HG03103 (cell line): ENCODE measurements at regions not wholly inside any gene's neighbourhood (a gene's known extent, or its start where the extent isn't known, plus 50 kb on each side); places are given as distances from the start of the nearest gene placed in this dataset.

Experiments used
- ATAC-seq: cut with Tn5 transposase; IDR thresholded peaks from one replicate; pipeline ENCODE4 v1.9.1; 2021; ENCODE audit warnings: low read depth; ENCODE audit not compliant: unreplicated experiment

DNA sequence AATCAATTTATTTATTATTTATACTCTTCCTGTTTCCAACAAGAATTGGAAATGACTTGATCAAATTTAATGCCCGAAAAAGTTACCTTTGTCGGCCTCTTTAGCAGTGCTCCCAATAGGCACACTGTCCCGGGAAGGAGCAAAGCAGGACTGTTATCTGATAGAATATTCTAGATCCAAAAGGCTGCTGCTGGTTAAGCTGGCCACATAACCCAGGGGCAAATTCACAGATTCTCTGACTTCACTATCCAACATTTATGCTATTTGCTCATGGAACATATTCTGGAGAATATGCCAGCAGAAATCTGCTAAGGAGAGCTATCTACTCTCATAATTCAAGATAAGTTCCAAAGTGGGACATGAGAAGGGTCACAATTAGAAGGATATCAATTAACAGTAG is 100.2 kb upstream of the DMAC1 start:
- ATAC-seq = no peak

- no peak for ATAC-seq
Measured at GRCh38 chr9:7894231-7894630, 94.7 kb upstream of the DMAC1 start.

DNA sequence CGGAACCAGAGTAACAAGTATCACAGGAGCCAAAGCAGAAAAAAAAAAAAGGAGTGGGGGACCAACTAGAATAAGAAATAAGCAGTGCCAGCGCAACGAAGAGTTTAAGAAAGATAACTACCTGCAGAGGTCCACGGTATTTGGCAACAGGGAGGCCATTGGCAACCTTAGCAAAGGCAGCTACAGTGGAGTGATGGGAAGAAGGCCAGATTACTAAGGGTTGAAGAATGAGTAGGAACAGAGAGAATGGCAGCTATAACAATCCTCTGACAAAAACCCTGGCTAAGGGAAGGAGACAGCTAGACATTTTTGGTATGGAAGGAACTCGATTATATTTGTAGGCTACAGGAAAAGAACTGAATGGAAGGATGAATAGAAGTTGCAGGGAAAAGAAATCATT is 93.4 kb upstream of the DMAC1 start:
- no peak for ATAC-seq

DNA sequence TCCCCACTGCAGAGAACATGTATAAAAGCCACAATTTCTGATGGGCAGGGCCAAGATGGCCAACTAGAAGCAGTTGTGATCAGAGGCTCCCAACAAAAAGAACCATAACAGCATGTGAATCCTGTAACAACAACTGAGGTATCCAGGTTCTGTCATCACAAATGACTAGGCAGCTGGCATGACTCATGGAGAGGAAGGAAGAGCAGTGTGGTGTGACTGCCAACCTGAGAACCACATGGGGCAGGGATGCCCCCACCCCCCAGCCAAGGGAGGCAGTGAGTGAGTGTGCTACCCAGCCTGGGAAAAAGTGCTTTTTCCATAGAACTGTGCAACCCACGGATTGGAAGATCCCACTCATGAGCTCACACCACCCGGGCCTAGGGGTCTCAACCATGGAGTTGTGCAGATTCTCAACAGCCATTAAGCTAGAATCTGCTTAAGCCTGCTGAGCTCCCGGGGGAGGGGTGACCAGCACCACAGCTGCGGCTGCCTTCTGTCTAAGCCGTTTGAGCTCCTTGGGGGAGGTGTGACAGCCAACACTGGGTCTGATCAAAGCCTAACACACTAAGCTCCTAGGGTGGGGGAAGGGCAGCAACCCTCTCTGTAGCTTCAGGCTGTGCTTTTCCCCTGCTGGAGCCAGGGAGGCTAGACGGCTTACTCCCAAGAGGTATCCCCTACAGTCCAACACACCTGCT is 80.1 kb upstream of the DMAC1 start:
- no peak for ATAC-seq

- ATAC-seq = no peak
Measured at GRCh38 chr9:7871977-7872730, 72.6 kb upstream of the DMAC1 start.

DNA sequence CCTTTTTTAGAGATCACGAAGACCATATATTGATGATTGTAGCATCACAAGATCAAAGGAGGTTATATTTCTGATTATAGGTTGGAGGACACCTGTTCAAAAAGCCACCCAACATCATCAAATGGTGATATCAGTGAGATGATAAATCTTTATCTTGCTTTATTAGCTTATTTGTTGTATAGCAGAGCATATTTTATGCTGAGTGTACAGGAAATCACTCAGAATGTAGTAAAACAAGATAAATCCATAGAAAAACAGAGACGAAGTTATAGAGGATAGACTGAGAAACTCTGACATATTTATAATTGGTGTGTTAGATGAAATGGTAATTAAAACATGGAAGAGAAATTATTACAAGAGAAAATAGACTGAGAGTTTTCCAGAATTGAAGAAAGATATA is 69.8 kb upstream of the DMAC1 start:
- ATAC-seq = no peak

- ATAC-seq = no peak
Measured at GRCh38 chr9:7862170-7862569, 62.6 kb upstream of the DMAC1 start.

DNA sequence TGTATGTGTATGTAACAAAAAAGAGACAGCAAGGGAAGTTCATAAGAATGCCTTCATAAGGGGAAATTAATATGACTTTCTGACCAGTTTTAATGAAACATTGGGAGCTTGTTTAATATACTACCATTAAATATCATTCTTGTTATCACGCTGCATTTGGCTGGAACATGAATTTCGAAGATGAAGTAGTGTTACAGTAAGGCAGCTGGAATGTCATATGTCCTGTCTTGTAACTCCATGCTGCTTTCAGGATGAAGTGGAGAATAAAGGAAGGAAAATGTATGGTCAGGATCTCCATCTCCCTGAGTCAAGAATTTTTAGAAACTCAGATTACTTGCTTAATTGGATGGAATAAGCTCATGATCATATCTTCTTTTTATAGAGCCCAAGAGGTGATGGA is 61.5 kb upstream of the DMAC1 start:
- ATAC-seq = no peak

DNA sequence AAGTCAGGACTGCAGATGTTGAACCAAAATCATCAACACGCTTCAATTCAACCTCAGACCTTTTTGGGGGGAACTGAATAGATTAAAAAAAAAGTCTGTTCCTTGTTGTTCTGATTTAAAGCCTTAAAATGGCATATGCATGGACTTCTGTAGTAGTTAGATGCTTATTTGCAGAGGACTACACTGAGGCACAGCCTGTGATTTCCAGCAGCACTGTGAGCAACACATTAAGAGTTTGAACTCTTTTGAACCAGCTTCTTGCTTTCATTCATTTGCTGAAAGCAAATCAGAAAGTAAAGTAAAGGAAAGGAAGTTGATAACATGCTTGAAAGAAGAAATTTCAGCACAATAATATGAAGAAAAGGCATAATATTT is 60.7 kb upstream of the DMAC1 start:
- no peak for ATAC-seq

DNA sequence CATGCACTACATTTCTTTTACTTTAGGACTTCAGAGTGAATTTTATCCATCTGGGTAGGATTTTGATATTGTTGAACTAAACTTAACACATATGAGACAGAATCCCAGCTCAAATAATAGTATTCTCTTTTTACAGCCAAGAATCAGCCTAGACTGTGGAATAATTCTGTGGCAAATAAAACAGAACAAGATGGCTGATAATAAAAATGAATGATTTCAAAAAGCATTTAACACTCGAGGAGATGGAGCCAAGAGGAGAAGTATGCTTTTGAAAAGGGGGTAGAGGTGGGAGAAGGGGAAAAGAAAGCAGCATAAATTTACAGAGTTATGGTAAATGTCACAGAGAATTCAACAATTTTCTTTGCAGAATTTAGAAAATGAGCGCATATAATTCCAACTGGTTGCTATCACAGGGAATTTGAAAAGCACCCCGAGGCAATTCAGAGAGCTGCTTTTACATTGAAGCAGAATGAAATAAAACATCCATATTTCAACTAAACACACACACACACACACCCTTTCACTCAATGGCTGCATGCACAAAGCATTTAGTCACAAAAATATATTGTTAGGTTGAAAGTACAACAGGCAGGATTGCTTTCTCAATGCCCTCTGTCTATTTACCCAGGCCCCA is 60.2 kb upstream of the DMAC1 start:
- ATAC-seq = no peak

DNA sequence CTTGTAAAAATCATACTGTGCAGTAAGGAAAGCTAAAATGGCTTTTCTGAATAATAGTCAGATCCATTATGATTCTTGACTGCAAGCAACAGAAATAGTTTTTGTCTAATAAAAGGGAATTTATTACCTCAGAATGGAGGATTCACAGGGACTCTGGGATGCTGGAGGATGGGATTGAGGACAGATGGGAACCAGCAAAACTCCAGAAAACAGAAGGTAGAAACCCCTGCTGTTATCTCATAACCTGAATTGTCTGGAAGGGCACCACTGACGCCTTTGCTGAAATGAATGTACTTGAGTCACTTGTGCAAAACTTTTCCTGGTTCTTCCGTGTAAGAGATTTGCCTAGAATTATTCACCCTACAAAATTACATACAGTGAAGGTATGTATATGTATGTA is 58.6 kb upstream of the DMAC1 start:
- ATAC-seq = no peak

GRCh38 chr9:7854763-7855162 is 55.2 kb upstream of the DMAC1 start:
- ATAC-seq = no peak
